Activated B cell treated with CpG ODN at 0.5 μM for 24 hours (primary cell): ENCODE measurements at regions not wholly inside any gene's neighbourhood (a gene's known extent, or its start where the extent isn't known, plus 50 kb on each side); places are given as distances from the start of the nearest gene placed in this dataset.

Experiments used
- ATAC-seq: fragments of 200-7000 bp; cut with Tn5 transposase; one replicate; pipeline ENCODE4 v1.10.0; 2021; ENCODE audit warnings: low read depth, mild to moderate bottlenecking, moderate library complexity
- CTCF ChIA-PET: fragments of 350-600 bp; sonication (Branson Sonifier 250); formaldehyde crosslinking; loops from one replicate; lab custom pipeline; 2021; ENCODE audit warnings: antibody characterized with exemption; lab: Charles Lee
- POLR2A ChIA-PET: fragments of 350-600 bp; sonication (Branson Sonifier 250); formaldehyde crosslinking; loops from one replicate; lab custom pipeline; 2021; ENCODE audit warnings: antibody characterized with exemption; lab: Charles Lee
- DNase-seq: peaks from one replicate; pipeline ENCODE4 v3.0.0; 2022
- H3K27ac Mint-ChIP-seq: one replicate; pipeline ENCODE4 v1.8.0; 2020; ENCODE audit warnings: mixed read lengths
- H3K27me3 Mint-ChIP-seq: one replicate; pipeline ENCODE4 v1.8.0; 2021; ENCODE audit warnings: mixed read lengths
- H3K36me3 Mint-ChIP-seq: one replicate; pipeline ENCODE4 v1.8.0; 2021; ENCODE audit warnings: low read depth, mixed read lengths
- H3K4me1 Mint-ChIP-seq: one replicate; pipeline ENCODE4 v1.8.0; 2021; ENCODE audit warnings: mixed read lengths
- H3K4me3 Mint-ChIP-seq: one replicate; pipeline ENCODE4 v1.8.0; 2020; ENCODE audit warnings: mild to moderate bottlenecking, mixed read lengths
- H3K9me3 Mint-ChIP-seq: one replicate; pipeline ENCODE4 v1.8.0; 2020; ENCODE audit warnings: mixed read lengths
- intact Hi-C: fragments of 100-400 bp; cut with micrococcal nuclease; formaldehyde crosslinking; loops from one replicate; pipeline ENCODE4 v1.15.1; 2024
- TF ChIP-seq, protein P1 (sequence below): fragments of 200-600 bp; IDR thresholded peaks from one replicate; pipeline ENCODE4 v1.8.0; 2022; ENCODE audit warnings: antibody characterized with exemption, mild to moderate bottlenecking

DNA sequence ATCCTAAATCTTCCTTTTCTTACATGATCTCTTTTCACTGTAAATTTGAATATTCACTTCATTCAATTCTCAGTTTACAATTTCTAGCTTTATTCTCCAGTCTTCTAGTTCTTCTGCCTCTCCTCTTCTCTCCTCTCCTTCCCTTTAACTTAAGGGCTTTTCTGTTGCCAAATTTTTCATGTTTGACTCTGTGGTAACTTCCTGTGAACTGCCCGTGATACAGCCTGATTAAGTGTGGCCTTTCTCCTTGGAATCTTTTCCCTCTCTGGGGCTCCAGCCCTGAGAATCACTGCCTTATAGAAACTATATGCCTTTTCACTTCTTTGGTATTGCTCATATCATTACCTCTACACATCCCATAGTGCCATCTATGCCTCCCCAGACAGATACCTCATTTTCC is 1923.8 kb upstream of the CELF4 start:
- Mint-ChIP-seq H3K4me1 (no peaks in the 10 kb centered on the region), H3K4me3 (no peak overlapping the region), H3K27me3 (no peaks in the 10 kb centered on the region), H3K9me3 (peaks cover 5% of the 10 kb centered on the region), H3K27ac (no peak overlapping the region), H3K36me3 (no peaks in the 10 kb centered on the region)
- TF ChIP-seq, protein P1, sequence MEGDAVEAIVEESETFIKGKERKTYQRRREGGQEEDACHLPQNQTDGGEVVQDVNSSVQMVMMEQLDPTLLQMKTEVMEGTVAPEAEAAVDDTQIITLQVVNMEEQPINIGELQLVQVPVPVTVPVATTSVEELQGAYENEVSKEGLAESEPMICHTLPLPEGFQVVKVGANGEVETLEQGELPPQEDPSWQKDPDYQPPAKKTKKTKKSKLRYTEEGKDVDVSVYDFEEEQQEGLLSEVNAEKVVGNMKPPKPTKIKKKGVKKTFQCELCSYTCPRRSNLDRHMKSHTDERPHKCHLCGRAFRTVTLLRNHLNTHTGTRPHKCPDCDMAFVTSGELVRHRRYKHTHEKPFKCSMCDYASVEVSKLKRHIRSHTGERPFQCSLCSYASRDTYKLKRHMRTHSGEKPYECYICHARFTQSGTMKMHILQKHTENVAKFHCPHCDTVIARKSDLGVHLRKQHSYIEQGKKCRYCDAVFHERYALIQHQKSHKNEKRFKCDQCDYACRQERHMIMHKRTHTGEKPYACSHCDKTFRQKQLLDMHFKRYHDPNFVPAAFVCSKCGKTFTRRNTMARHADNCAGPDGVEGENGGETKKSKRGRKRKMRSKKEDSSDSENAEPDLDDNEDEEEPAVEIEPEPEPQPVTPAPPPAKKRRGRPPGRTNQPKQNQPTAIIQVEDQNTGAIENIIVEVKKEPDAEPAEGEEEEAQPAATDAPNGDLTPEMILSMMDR: no peak
- intact Hi-C loops: no loop called here
- ATAC-seq (no peak), DNase-seq (no peak)
- POLR2A ChIA-PET: no interaction called here
- CTCF ChIA-PET: no interaction called here

DNA sequence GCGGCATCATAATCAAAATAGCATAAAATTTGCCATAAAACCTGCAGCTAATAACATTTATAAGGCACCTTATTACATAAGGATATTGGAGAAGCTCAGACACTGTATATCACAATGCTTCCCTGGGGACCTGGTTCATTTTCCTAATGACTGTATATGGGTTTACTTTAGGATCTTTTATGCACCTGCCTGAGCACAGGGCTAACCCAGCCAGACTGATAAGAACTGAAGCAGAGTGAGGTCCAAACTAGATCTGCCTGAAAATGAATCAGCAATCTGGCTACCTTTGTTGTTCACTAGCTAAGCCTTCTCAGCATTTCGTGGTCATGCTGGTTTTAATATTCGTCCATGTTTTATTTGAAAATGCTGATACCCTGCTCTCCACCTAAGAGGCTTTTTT is 1922.3 kb upstream of the CELF4 start:
- Mint-ChIP-seq H3K27ac (no peak overlapping the region), H3K36me3 (no peaks in the 10 kb centered on the region), H3K9me3 (peaks cover 5% of the 10 kb centered on the region), H3K27me3 (no peaks in the 10 kb centered on the region), H3K4me1 (no peaks in the 10 kb centered on the region), H3K4me3 (no peak overlapping the region)
- no peak for ATAC-seq
- intact Hi-C loops: no loop called here
- ChIA-PET POLR2A (no interaction called here), CTCF (interaction anchor here (0.7 kb wide), 1 partner anchor 354 kb away, joined by 3 read pairs; no protein-coding TSS in a partner anchor)
- TF ChIP-seq, protein P1: no peak
- no peak for DNase-seq

DNA sequence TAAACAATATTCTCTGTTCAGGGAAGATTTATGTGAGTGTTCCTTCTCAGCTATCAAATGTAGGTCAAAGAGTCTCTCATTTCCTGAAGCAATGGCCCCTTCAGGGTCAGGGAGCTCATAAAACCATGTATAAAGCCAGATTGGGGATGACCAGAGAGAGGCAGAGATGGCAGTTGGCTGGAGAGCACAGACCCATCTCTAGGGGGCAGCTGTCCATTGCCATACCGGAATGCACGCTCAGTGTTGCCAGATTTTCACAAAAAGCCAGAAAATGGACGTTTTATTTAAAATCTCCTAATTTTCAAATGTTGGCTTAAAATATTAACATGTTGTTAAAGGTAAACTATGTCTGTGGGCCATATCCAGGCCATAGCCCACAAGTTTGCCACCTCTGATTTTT is 1920.7 kb upstream of the CELF4 start:
- ATAC-seq (no peak), DNase-seq (no peak)
- no peak overlapping the region for H3K4me3 Mint-ChIP-seq
- no peaks in the 10 kb centered on the region for H3K27me3 Mint-ChIP-seq
- H3K4me1 Mint-ChIP-seq: no peaks in the 10 kb centered on the region
- POLR2A ChIA-PET: no interaction called here
- intact Hi-C loops: no loop called here
- no peak overlapping the region for H3K27ac Mint-ChIP-seq
- peaks cover 5% of the 10 kb centered on the region for H3K9me3 Mint-ChIP-seq
- H3K36me3 Mint-ChIP-seq: no peaks in the 10 kb centered on the region
- TF ChIP-seq, protein P1: no peak
- CTCF ChIA-PET: no interaction called here

DNA sequence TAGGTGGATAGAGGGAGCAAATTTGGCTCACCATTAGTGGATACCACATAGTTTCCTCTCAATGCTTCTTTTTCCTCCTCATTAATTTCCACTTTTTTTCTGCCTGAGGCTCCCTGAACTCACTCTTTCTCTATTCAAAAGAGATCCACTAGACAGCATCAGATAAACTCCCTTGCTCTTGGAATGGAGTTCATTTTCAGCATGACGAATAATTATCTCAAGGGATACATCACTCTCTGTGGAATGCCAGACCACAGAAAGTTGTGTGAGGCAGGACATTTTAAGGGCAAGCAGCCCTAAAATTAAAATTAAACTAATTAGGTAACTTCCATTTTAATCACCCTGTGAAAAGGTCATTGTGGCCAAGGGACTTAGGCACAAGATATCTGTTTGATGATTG is 1920.1 kb upstream of the CELF4 start:
- Mint-ChIP-seq H3K27ac (no peak overlapping the region), H3K4me3 (no peak overlapping the region), H3K9me3 (peaks cover 5% of the 10 kb centered on the region), H3K36me3 (no peaks in the 10 kb centered on the region), H3K27me3 (no peaks in the 10 kb centered on the region), H3K4me1 (no peaks in the 10 kb centered on the region)
- intact Hi-C loops: no loop called here
- TF ChIP-seq, protein P1: no peak
- ATAC-seq: no peak
- CTCF ChIA-PET: no interaction called here
- POLR2A ChIA-PET: no interaction called here
- no peak for DNase-seq

DNA sequence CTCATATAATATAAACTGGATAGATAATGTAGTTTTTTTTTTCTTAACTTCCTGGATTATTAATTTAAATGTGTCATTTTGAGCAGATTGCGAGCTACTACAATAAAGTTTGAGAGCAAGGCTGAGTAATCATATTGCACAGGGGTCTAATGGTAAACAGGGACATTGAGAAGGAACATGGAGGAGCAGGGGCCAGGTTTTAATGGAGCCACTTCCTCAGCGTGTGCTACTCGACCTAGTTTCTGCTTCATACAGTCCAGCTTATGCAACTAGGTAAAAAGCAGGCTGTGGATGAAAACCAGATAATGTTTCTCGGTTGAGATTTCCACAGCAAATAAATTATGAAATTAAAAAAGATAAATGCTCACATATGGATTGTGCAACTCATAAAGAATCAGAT is 1915.7 kb upstream of the CELF4 start:
- no peak overlapping the region for H3K4me3 Mint-ChIP-seq
- no peaks in the 10 kb centered on the region for H3K36me3 Mint-ChIP-seq
- DNase-seq (no peak), ATAC-seq (no peak)
- TF ChIP-seq, protein P1: no peak
- ChIA-PET POLR2A (no interaction called here), CTCF (no interaction called here)
- no peaks in the 10 kb centered on the region for H3K4me1 Mint-ChIP-seq
- H3K27ac Mint-ChIP-seq: no peak overlapping the region
- no peaks in the 10 kb centered on the region for H3K27me3 Mint-ChIP-seq
- H3K9me3 Mint-ChIP-seq: no peaks in the 10 kb centered on the region
- intact Hi-C loops: no loop called here
